ENCODE measurements at regions not wholly inside any gene's neighbourhood (a gene's known extent, or its start where the extent isn't known, plus 50 kb on each side); places are given as distances from the start of the nearest gene placed in this dataset.

DNA sequence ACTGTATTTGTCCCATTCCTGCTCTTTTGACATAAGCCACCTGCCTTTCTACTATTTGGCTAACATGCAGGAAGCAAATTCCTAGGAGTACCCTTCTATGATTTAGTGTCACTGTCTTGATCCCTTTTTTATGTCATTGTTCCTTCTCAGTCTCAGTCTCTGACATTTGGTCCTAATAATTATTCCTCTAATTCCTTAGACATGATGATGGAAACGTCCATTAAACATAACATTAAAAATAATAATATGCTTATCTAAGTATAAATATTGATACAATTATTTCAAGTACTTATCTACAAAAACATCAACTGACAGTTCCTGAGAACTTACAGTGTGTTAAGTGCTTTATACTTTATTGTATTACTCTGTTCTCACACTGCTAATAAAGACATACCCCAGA lies 857.0 kb upstream of the LCORL start:
- TF ChIP-seq, protein P1, sequence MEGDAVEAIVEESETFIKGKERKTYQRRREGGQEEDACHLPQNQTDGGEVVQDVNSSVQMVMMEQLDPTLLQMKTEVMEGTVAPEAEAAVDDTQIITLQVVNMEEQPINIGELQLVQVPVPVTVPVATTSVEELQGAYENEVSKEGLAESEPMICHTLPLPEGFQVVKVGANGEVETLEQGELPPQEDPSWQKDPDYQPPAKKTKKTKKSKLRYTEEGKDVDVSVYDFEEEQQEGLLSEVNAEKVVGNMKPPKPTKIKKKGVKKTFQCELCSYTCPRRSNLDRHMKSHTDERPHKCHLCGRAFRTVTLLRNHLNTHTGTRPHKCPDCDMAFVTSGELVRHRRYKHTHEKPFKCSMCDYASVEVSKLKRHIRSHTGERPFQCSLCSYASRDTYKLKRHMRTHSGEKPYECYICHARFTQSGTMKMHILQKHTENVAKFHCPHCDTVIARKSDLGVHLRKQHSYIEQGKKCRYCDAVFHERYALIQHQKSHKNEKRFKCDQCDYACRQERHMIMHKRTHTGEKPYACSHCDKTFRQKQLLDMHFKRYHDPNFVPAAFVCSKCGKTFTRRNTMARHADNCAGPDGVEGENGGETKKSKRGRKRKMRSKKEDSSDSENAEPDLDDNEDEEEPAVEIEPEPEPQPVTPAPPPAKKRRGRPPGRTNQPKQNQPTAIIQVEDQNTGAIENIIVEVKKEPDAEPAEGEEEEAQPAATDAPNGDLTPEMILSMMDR (IDR thresholded peaks at IDR 0.05; ENCODE audit: insufficient read depth, low read length, poor library complexity, severe bottlenecking), result no peak
- no peaks in the 10 kb centered on the region for H3K36me3 ChIP-seq (ENCODE audit: control insufficient read depth, insufficient read depth, low read length)
- H3K4me3 ChIP-seq (ENCODE audit: low read depth, low read length), result no peak overlapping the region
- H3K27me3 ChIP-seq (ENCODE audit: control insufficient read depth, insufficient read depth, low read length), result no peaks in the 10 kb centered on the region
- no peak for DNase-seq (ENCODE audit: low read depth)

DNA sequence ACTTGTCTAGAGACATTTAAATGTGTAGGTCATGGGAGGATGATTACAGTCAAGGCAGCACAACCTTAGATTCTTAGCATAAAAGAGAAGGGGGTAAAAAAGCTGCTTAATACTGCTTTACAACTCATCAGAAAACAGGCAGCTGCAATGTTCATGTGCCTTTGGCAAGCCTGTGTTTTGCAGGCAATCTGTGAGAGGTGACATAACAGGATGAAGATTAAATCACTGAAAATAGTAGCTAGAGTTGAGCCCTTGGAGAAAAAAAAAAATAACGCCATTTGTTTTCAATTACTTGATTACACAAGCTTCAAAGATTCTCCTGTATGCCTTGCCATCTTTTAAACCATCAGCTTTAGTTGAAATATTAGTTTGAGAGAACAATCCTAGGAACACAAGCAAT lies 847.6 kb upstream of the LCORL start:
- no peak for DNase-seq (ENCODE audit: low read depth)
- no peaks in the 10 kb centered on the region for H3K27me3 ChIP-seq (ENCODE audit: control insufficient read depth, insufficient read depth, low read length)

DNA sequence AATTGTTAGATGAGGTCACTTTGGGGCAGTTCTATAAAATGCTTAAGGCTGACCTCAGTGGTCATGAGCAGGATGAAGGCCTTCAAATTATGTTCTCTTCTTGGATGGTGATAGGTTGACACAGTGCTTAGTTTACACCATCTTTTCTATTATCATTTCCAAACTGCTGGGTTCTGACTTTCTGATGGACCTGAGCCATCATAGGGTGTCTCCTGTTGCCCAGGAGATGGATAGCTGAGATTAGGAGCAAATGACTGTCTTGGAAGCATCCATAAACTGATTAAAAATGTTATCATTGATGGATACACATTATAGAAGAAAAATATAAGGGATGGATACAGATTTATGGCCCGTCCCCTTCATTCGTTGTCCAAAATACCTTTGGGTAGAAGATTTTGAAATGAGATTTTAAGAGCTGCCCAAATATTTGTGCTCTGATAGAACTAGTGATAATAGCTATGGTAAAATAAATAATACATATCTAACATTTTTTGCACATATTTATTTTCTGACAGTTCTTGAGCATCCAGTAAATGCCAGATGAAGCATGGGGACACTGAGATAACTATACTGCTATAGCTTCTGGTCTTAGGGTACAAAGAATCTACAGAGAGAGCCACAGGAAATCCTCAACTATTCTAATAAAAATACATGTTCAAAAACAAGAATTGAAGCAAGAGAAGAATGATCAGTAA lies 839.4 kb upstream of the LCORL start:
- TF ChIP-seq, protein P1 (IDR thresholded peaks at IDR 0.05; ENCODE audit: insufficient read depth, low read length, poor library complexity, severe bottlenecking), result no peak

More for the DNA sequence above, 847.6 kb upstream of the LCORL start:
- Histone ChIP-seq H3K4me3 (ENCODE audit: low read depth, low read length) (no peak overlapping the region), H3K36me3 (ENCODE audit: control insufficient read depth, insufficient read depth, low read length) (no peaks in the 10 kb centered on the region)
- TF ChIP-seq, protein P1 (IDR thresholded peaks at IDR 0.05; ENCODE audit: insufficient read depth, low read length, poor library complexity, severe bottlenecking), result no peak

DNA sequence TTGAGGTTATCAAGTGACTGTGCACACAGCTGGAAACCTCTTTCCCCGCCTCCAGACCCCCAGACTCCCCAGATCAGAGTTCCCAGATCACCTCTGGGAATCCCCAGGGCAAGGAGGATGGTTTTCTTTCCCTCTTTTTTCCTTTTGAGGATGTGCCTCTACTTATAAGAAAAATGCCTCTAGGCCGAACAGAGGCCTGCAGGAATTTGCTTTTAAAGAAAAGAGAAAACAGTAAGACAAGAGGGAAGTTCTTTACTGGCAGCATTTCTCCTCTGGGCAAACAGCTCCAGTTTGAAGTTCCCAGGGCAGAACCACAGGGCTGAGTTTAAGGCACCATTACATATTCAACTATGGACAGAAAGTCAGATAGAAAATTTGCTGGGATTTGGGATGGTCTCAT lies 837.9 kb upstream of the LCORL start:
- Histone ChIP-seq H3K4me3 (ENCODE audit: low read depth, low read length) (no peak overlapping the region), H3K27me3 (ENCODE audit: control insufficient read depth, insufficient read depth, low read length) (no peaks in the 10 kb centered on the region), H3K36me3 (ENCODE audit: control insufficient read depth, insufficient read depth, low read length) (no peaks in the 10 kb centered on the region)
- no peak for DNase-seq (ENCODE audit: low read depth)
- TF ChIP-seq, protein P1 (IDR thresholded peaks at IDR 0.05; ENCODE audit: insufficient read depth, low read length, poor library complexity, severe bottlenecking), result no peak

More for the DNA sequence above, 839.4 kb upstream of the LCORL start:
- no peak for DNase-seq (ENCODE audit: low read depth)
- no peaks in the 10 kb centered on the region for H3K27me3 ChIP-seq (ENCODE audit: control insufficient read depth, insufficient read depth, low read length)
- no peaks in the 10 kb centered on the region for H3K36me3 ChIP-seq (ENCODE audit: control insufficient read depth, insufficient read depth, low read length)
- no peak overlapping the region for H3K4me3 ChIP-seq (ENCODE audit: low read depth, low read length)

DNA sequence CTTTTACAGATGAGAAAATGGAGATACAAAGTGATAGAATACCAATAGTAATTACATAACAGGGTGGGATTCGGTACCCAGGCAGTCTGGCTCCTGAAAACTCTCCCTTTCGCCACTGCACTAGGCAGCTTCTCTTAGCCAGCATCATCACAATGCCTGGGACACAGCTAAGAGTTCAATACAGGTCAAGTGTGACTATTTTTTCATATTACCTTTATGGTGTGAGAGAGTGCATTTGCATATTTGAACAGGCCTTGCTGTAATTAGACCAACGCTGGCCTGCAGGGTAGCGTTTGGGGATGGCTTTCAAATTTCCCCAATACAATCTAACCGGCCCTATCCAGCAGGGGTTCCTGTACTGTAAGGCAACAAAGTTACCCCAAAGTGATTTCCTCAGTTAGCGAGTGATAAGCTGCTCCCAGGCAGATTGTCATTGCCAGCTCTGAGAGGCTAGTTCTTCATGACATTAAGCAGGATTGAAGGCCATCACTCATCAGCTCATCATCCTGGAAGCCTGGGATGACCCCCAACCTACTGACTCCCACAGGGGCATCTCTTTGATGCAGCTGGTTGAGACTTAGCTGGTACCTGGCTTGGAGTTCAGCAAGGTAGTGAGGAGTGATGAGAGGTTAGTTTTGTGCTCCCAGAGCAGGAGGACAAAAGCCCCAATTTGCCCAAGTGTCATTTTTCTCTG lies 836.8 kb upstream of the LCORL start:
- H3K27me3 ChIP-seq (ENCODE audit: control insufficient read depth, insufficient read depth, low read length), result no peaks in the 10 kb centered on the region
- no peak overlapping the region for H3K4me3 ChIP-seq (ENCODE audit: low read depth, low read length)
- TF ChIP-seq, protein P1 (IDR thresholded peaks at IDR 0.05; ENCODE audit: insufficient read depth, low read length, poor library complexity, severe bottlenecking), result no peak
- H3K36me3 ChIP-seq (ENCODE audit: control insufficient read depth, insufficient read depth, low read length), result no peaks in the 10 kb centered on the region
- DNase-seq (ENCODE audit: low read depth), result no peak
